Suprapubic skin (tissue), 4 donors: ENCODE measurements at regions not wholly inside any gene's neighbourhood (a gene's known extent, or its start where the extent isn't known, plus 50 kb on each side); places are given as distances from the start of the nearest gene placed in this dataset.
A peak's percentile ranks its signal among the peaks of the same experiment; 100 is the strongest.

Experiments
- DNase-seq, 2 donors: peaks; one replicate each; pipeline ENCODE4 v3.0.0-alpha.2; 2019; ENCODE audit warnings: low spot score in 2 of 2
- H3K27ac ChIP-seq: fragments of 200-600 bp; sonication (generic); one replicate; pipeline ENCODE4 v1.5.1; 2019
- H3K27me3 ChIP-seq: fragments of 200-600 bp; sonication (generic); one replicate; pipeline ENCODE4 v1.5.1; 2019
- H3K36me3 ChIP-seq: fragments of 200-600 bp; sonication (generic); one replicate; pipeline ENCODE4 v1.5.1; 2019
- H3K4me1 ChIP-seq: fragments of 200-600 bp; sonication (generic); one replicate; pipeline ENCODE4 v1.5.1; 2019
- H3K4me3 ChIP-seq: fragments of 200-600 bp; sonication (generic); one replicate; pipeline ENCODE4 v1.5.1; 2019; ENCODE audit warnings: mild to moderate bottlenecking
- H3K9me3 ChIP-seq: fragments of 200-600 bp; sonication (generic); one replicate; pipeline ENCODE4 v1.5.1; 2019
- EP300 ChIP-seq: sonication (generic); formaldehyde crosslinking; IDR thresholded peaks from one replicate; pipeline ENCODE4 v1.6.1; 2017; ENCODE audit warnings: antibody characterized with exemption
- POLR2A ChIP-seq, 2 donors: fragments of 450-650 bp; IDR thresholded peaks; one replicate each; pipeline ENCODE4 v1.6.1; 2017; ENCODE audit warnings: antibody characterized with exemption in 2 of 2, mild to moderate bottlenecking in 2 of 2, moderate library complexity in 2 of 2
- POLR2AphosphoS5 ChIP-seq, 3 donors: sonication (generic); formaldehyde crosslinking; IDR thresholded peaks; one replicate each; pipeline ENCODE4 v1.6.1; 2017; ENCODE audit warnings: antibody characterized with exemption in 3 of 3
- WGBS: methylation state at CpG from one replicate; pipeline ENCODE4 v1.1.5; 2018; 5-methylcytosine and 5-hydroxymethylcytosine counted together
- TF ChIP-seq, protein P1 (sequence below), 2 donors: fragments of 200-600 bp in 1 of 2; fragments of 450-650 bp in 1 of 2; sonication (generic) in 1 of 2; IDR thresholded peaks; one replicate each; pipeline ENCODE4 v1.5.1; 2016 to 2019; ENCODE audit warnings: antibody characterized with exemption in 2 of 2, mild to moderate bottlenecking in 1 of 2, moderate library complexity in 1 of 2

- H3K27me3 ChIP-seq = no peaks in the 10 kb centered on the region
- DNase-seq = no peak
- H3K27ac ChIP-seq = peak overlapping the region; percentile 30
- H3K4me1 ChIP-seq = peaks cover 57% of the 10 kb centered on the region
- no peaks in the 10 kb centered on the region for H3K36me3 ChIP-seq
- H3K4me3 ChIP-seq = peak overlapping the region; percentile 58
- WGBS = 51% methylated on average over 20 of the region's 20 CpGs
- TF ChIP-seq POLR2AphosphoS5 (IDR thresholded peaks at IDR 0.05) = no peak
- TF ChIP-seq, protein P1, sequence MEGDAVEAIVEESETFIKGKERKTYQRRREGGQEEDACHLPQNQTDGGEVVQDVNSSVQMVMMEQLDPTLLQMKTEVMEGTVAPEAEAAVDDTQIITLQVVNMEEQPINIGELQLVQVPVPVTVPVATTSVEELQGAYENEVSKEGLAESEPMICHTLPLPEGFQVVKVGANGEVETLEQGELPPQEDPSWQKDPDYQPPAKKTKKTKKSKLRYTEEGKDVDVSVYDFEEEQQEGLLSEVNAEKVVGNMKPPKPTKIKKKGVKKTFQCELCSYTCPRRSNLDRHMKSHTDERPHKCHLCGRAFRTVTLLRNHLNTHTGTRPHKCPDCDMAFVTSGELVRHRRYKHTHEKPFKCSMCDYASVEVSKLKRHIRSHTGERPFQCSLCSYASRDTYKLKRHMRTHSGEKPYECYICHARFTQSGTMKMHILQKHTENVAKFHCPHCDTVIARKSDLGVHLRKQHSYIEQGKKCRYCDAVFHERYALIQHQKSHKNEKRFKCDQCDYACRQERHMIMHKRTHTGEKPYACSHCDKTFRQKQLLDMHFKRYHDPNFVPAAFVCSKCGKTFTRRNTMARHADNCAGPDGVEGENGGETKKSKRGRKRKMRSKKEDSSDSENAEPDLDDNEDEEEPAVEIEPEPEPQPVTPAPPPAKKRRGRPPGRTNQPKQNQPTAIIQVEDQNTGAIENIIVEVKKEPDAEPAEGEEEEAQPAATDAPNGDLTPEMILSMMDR (IDR thresholded peaks at IDR 0.05) = no peak
- no peak for TF ChIP-seq EP300
- TF ChIP-seq POLR2A (IDR thresholded peaks at IDR 0.05) = no peak
- no peaks in the 10 kb centered on the region for H3K9me3 ChIP-seq
Observed at GRCh38 chr17:77281904-77282367, 141.2 kb downstream of the SEC14L1 start.

DNA sequence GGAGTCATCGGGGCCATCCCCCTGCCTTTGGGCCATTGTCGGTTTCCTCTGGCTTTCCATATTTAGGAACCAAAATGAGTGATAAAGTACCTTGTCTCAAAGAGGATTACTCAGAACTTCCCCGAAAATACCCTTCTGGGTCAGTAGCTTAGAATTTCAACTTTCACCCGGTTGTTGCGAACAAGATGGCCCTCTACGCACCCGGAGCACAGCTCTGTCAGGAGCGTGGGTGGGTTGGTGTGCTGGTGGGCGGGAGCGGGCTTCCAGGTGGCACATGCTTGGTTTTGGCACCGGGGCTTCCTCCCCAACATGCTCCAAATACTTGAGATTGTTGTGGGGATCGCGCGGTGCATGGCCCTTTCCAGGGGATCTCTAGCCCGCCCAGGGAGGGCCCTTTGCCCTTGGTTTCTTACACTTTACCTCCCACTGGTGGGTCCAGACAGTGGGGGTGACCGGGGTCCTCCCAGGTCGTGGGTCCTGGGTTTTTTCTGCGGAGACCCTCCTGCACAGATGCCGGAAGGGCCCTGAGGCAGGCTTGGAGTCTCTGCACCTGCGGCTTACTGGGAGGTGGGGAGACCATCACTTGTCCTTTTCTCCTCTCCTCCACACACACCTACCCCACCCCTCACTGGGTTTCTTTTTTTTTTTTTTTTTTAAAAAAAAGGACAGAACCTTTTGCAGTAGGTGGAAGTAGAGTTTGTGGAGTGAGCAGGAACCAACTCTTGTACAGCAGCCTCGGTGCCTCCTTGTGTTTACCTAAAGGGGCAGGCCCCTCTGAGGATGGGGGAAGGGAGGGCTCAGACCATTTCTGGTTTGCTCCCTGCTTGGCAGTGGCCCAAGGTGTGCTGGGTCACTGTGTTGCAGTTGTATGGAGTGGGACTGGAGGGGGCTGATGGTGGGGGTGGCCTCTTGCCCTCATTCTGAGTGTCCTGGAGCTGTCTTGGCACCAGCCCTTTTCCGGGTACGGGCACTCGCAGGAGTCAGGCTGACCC lies 142.1 kb downstream of the SEC14L1 start:
- peak overlapping the region; percentile 58 for H3K4me3 ChIP-seq
- H3K36me3 ChIP-seq = no peaks in the 10 kb centered on the region
- WGBS = 57% methylated on average over 14 of the region's 24 CpGs
- peaks cover 66% of the 10 kb centered on the region for H3K4me1 ChIP-seq
- no peak for DNase-seq
- no peaks in the 10 kb centered on the region for H3K9me3 ChIP-seq
- TF ChIP-seq EP300 = no peak
- no peak for TF ChIP-seq POLR2A (IDR thresholded peaks at IDR 0.05)
- TF ChIP-seq POLR2AphosphoS5 (IDR thresholded peaks at IDR 0.05) = no peak
- TF ChIP-seq, protein P1 (IDR thresholded peaks at IDR 0.05) = no peak
- no peak overlapping the region for H3K27ac ChIP-seq
- H3K27me3 ChIP-seq = no peaks in the 10 kb centered on the region

DNA sequence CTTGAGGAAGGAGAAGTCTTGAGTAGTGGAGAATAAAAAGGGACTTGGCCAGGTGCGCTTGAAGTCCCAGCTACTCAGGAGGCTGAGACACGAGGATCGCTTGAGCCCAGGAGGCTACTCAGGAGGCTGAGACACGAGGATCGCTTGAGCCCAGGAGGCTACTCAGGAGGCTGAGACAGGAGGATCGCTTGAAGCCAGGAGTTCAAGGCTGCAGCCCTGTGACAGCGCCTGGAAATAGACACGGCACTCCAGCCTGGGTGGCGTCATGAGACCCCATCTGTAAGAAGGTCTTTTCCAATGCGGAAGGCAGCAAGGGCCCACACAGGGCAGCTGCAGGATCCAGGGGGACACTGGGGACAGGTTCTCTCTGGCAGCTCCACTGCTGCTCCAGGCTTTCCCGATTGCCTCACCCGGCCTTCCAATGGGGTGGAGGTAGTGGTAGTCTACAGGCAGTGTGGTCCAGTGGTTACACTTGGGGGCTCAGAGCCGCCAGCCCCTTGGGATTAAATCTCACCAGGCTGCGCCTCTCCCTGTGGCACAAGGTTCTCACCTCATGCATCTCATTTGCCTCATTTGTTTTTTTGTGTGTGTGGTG lies 143.4 kb downstream of the SEC14L1 start:
- 91% methylated on average over 13 of the region's 14 CpGs for WGBS
- Histone ChIP-seq H3K4me1 (peaks cover 71% of the 10 kb centered on the region), H3K36me3 (no peaks in the 10 kb centered on the region), H3K4me3 (no peak overlapping the region), H3K27me3 (no peaks in the 10 kb centered on the region), H3K27ac (no peak overlapping the region), H3K9me3 (no peaks in the 10 kb centered on the region)
- no peak for TF ChIP-seq POLR2A (IDR thresholded peaks at IDR 0.05)
- TF ChIP-seq EP300 = no peak
- DNase-seq = no peak

- Histone ChIP-seq H3K27ac (peak overlapping the region; percentile 92), H3K9me3 (no peaks in the 10 kb centered on the region), H3K27me3 (no peaks in the 10 kb centered on the region), H3K36me3 (no peaks in the 10 kb centered on the region), H3K4me3 (peak overlapping the region; percentile 6), H3K4me1 (peaks cover 63% of the 10 kb centered on the region)
- WGBS = 57% methylated on average over 14 of the region's 34 CpGs
- TF ChIP-seq EP300 (no peak), POLR2A (IDR thresholded peaks at IDR 0.05) (no peak), POLR2AphosphoS5 (IDR thresholded peaks at IDR 0.05) (peak in 1 of 3 donors; percentile 28)
- TF ChIP-seq, protein P1 (IDR thresholded peaks at IDR 0.05) = peak in 1 of 2 donors; percentile 4
- DNase-seq = peak in 1 of 2 donors; percentile 82
Observed at GRCh38 chr17:77285594-77286390, 145.0 kb downstream of the SEC14L1 start.

DNA sequence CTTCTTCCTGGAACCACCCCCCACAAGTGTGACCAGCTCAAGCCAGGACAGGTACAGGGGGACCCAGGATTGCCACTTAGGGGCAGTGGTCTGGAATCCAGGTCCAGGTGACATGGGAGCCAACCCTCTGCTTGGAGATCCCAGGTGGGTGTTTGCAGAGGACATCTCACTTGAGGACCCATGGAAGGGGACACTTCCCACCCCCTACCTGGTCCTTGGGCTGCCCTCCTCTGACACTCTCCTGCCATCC lies 145.5 kb downstream of the SEC14L1 start:
- H3K4me3 ChIP-seq = peak overlapping the region; percentile 6
- peak overlapping the region; percentile 92 for H3K27ac ChIP-seq
- no peaks in the 10 kb centered on the region for H3K27me3 ChIP-seq
- H3K36me3 ChIP-seq = no peaks in the 10 kb centered on the region
- no peaks in the 10 kb centered on the region for H3K9me3 ChIP-seq
- DNase-seq = no peak
- peaks cover 61% of the 10 kb centered on the region for H3K4me1 ChIP-seq
- TF ChIP-seq POLR2AphosphoS5 (IDR thresholded peaks at IDR 0.05) (no peak), EP300 (no peak), POLR2A (IDR thresholded peaks at IDR 0.05) (no peak)
- TF ChIP-seq, protein P1 (IDR thresholded peaks at IDR 0.05) = no peak
